A172 (cell line): ENCODE measurements at regions not wholly inside any gene's neighbourhood (a gene's known extent, or its start where the extent isn't known, plus 50 kb on each side); places are given as distances from the start of the nearest gene placed in this dataset.
A peak's percentile ranks its signal among the peaks of the same experiment; 100 is the strongest.

ENCODE experiments used
- DNase-seq: peaks from one replicate; pipeline ENCODE4 v3.0.0-alpha.2; 2015; ENCODE audit warnings: low spot score

- no peak for DNase-seq
These were observed 192.7 kb upstream of the SGCD start for GRCh38 chr5:156134216-156134615.

GRCh38 chr5:156135531-156135930 lies 191.4 kb upstream of the SGCD start:
- no peak for DNase-seq

GRCh38 chr5:156137071-156137869 lies 189.7 kb upstream of the SGCD start:
- DNase-seq = peak; percentile 78

- DNase-seq = no peak
These were observed 184.1 kb upstream of the SGCD start for GRCh38 chr5:156142867-156143266.

- peak; percentile 81 for DNase-seq
These were observed 179.6 kb upstream of the SGCD start for GRCh38 chr5:156147261-156147943.

- DNase-seq = no peak
These were observed 179.0 kb upstream of the SGCD start for GRCh38 chr5:156147944-156148285.

- DNase-seq = no peak
These were observed 178.7 kb upstream of the SGCD start for GRCh38 chr5:156148301-156148700.

- DNase-seq = peak; percentile 80
These were observed 177.8 kb upstream of the SGCD start for GRCh38 chr5:156149213-156149612.

GRCh38 chr5:156153602-156154001 lies 173.4 kb upstream of the SGCD start:
- no peak for DNase-seq

GRCh38 chr5:156154757-156155156 lies 172.2 kb upstream of the SGCD start:
- no peak for DNase-seq

GRCh38 chr5:156155598-156155997 lies 171.4 kb upstream of the SGCD start:
- no peak for DNase-seq

GRCh38 chr5:156164306-156164705 lies 162.7 kb upstream of the SGCD start:
- no peak for DNase-seq

GRCh38 chr5:156169495-156169894 lies 157.5 kb upstream of the SGCD start:
- DNase-seq = no peak

GRCh38 chr5:156170351-156170961 lies 156.5 kb upstream of the SGCD start:
- DNase-seq = no peak

- DNase-seq = no peak
These were observed 152.7 kb upstream of the SGCD start for GRCh38 chr5:156174225-156174624.

- no peak for DNase-seq
These were observed 148.8 kb upstream of the SGCD start for GRCh38 chr5:156178117-156178516.

GRCh38 chr5:156181656-156182055 lies 145.3 kb upstream of the SGCD start:
- DNase-seq = no peak

GRCh38 chr5:156182174-156182967 lies 144.6 kb upstream of the SGCD start:
- DNase-seq = no peak

GRCh38 chr5:156186760-156187159 lies 140.2 kb upstream of the SGCD start:
- DNase-seq = no peak

GRCh38 chr5:156188016-156188415 lies 138.9 kb upstream of the SGCD start:
- peak; percentile 19 for DNase-seq

GRCh38 chr5:156189628-156190027 lies 137.3 kb upstream of the SGCD start:
- no peak for DNase-seq

- no peak for DNase-seq
These were observed 135.4 kb upstream of the SGCD start for GRCh38 chr5:156191547-156191946.
